22Rv1 (cell line): ENCODE measurements at regions not wholly inside any gene's neighbourhood (a gene's known extent, or its start where the extent isn't known, plus 50 kb on each side); places are given as distances from the start of the nearest gene placed in this dataset.

Source experiments
- CTCF ChIP-seq: fragments of 450-650 bp; IDR thresholded peaks from 2 replicates; pipeline ENCODE4 v1.5.1; 2017; ENCODE audit warnings: mild to moderate bottlenecking
- ZFX ChIP-seq: fragments of 450-650 bp; IDR thresholded peaks from 2 replicates; pipeline ENCODE4 v1.6.1; 2017; ENCODE audit warnings: antibody characterized with exemption, borderline replicate concordance

- TF ChIP-seq CTCF (no peak), ZFX (no peak)
These were observed 197.9 kb upstream of the CTNND2 start for GRCh38 chr5:12102151-12102550.
